NCI-H1694 treated with DMSO at 0.1 percent for 48 hours (cell line): ENCODE measurements at regions not wholly inside any gene's neighbourhood (a gene's known extent, or its start where the extent isn't known, plus 50 kb on each side); places are given as distances from the start of the nearest gene placed in this dataset.
A peak's percentile ranks its signal among the peaks of the same experiment; 100 is the strongest.

Experiments used
- DNase-seq: peaks from one replicate; lab custom pipeline; 2025; lab: John Stamatoyannopoulos, UW

- DNase-seq, result no peak
Observed at GRCh38 chr2:161029321-161029720, 130.9 kb upstream of the TANK start.

DNA sequence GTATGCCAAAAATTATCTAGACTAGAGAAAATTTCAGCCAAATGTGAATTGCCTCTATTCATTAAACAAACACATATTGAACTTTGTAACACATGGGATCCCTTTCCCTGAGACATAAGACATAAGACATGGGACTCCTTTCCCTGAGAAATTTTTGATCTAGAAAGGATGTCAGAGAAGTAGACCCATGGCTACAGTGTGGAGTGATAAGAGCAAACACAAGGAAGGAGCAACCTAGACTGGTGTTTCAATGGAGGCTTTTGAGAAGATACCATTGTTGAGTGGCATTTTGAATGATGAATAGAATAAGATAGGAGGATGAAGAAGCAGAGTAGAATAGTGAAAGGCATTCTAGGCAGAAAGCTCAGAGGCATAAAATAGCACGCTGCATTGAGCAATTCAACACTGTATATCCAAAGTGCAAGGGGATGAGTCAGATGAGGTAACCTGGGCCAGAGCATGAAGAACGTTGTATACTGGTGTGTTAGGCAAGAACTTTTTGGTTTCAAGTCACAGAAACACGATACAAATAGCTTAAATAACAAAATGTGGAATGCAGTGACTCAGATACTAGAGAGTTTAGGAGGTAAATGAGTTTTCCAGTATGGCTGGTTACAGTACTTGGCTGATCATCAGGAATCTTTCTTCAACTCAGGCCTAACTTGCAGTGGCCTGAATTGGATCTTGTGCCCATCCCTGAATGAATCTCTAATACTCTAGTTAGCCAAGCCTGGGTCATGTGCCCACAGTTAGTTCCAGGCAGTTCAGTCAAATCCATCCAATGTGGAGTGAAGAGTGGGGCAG, 129.8 kb upstream of the TANK start:
- DNase-seq, result no peak

DNA sequence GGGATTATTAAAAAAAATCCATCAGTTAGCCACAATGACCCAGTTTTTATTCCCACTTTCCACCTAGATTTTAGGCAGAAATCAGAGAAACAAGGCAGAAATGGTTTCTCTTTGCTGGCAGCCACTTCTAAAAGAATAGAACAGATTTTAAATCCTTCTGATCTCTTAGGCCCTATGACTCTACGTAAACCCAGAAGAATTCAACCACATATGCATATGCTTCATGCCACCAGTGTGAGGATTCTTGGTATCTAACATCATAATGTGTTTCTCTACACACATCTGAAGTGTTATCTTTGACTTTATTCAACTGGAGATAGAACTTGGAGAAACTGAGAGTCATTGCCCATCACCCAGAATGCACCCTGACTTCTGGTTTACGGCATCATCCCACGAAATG, 128.7 kb upstream of the TANK start:
- DNase-seq, result no peak

DNA sequence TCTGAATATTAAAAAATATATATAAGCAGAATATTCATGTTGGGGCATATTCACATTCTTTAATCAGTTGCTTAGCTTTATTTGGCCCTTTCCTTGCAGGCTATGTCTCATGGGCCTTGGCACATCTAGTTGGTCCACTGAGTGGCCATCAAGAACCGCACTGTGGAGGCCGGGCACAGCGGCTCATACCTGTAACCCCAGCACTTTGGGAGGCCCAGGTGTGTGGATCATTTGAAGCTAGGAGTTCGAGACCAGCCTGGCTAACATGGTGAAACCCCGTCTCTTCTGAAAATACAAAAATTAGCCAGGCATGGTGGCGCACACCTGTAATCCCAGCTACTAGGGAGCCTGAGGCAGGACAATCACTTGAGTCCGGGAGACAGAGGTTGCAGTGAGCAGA, 127.6 kb upstream of the TANK start:
- DNase-seq, result no peak

GRCh38 chr2:161033059-161033660, 127.1 kb upstream of the TANK start:
- DNase-seq, result no peak

DNA sequence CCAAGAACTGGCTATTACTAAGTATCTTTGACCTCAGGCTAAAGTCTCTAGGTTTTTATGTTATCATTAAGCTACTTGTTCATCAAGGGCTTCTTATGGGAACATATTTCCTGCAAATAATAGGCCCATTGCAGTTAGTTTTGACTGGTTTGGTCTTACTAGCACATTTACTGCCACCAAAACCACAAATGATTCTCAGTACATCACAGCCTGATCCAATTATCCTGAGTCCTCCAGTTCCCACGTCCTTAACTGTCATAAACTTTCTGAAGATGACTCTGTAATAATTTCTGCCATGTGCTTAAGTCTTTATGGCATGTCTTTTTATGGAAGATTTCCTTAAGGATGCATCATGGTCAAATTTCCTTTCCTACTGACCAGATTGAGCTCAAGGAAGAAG, 123.3 kb upstream of the TANK start:
- DNase-seq, result no peak

GRCh38 chr2:161039071-161039470, 121.2 kb upstream of the TANK start:
- no peak for DNase-seq

GRCh38 chr2:161041356-161041755, 118.9 kb upstream of the TANK start:
- no peak for DNase-seq

- no peak for DNase-seq
Observed at GRCh38 chr2:161042990-161043625, 117.1 kb upstream of the TANK start.

GRCh38 chr2:161044095-161044865, 115.9 kb upstream of the TANK start:
- DNase-seq, result no peak

- DNase-seq, result no peak
Observed at GRCh38 chr2:161044921-161045320, 115.3 kb upstream of the TANK start.

DNA sequence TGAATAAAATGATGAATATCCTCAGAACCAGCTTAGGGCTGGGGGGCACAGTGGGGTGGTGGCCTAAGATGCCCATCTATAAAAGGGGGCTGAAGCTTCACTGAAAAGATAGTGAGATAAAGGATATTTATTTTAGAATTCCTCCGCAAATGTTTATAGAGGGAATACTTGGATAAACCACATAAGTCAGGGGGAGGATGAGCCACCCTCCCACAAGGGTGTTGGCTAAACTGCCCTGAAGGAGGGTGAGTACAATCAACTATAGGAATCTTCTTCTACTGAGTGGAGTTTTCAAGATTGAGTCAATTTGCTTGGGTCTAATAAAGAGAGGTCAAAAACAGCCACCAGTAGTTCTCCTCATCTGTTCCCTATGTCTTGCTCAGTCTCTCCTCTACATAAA, 114.5 kb upstream of the TANK start:
- DNase-seq, result no peak

DNA sequence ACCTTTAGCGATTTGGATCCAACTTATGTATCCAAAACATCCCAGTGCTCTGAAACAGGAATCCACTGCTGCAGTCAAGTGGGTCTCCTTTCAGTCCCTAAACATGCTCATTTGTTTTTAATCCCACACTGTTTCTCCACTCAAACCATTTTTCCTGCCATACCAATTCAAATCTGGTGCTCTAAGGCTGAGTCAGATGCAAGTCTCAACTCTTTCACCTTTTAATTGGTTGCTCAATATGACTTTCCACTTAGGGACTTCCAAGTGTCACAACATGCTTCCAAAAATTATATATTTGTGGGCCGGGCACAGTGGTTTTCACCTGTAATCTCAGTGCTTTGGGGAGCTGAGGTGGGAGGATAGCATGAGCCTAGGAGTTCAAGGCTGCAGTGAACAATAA, 113.4 kb upstream of the TANK start:
- DNase-seq, result no peak

DNA sequence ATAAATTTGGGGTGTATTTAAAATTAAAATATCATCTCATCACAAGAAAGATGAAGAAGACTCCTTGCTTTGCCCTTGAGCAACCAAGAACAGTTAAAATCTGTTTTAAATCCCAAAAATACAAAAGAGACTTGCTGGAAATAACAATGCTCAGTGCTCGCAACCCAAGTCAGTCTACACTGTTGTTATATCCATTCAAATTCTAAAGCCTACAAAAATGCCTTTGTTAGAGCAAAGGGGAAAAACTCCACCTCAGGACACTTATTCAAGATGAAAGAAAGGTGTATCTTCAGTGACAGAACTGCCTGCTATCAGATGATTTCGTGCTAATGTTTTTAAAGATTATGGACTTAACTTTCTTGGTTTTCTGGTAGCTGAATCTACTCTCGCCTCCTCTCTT, 111.9 kb upstream of the TANK start:
- DNase-seq, result no peak

DNA sequence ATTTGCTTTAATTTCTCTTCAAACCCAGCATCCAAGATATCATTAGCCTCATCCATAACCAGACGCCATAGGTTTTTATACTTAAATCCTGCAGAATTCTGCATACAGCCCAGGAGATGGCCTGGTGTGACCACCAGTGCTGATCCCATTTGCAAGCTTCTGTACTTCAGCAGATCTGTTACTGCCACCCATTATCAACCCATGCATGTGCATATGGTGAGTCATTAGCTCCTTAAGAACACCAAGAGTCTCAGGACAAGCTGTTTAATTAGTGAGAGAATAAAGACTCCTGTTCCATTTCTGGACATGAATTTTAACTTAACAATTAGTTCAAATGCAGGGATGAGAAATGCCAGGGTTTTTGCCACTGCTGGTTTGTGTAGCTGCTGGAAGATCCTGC, 110.7 kb upstream of the TANK start:
- no peak for DNase-seq

GRCh38 chr2:161052214-161052613, 108.0 kb upstream of the TANK start:
- DNase-seq, result no peak

DNA sequence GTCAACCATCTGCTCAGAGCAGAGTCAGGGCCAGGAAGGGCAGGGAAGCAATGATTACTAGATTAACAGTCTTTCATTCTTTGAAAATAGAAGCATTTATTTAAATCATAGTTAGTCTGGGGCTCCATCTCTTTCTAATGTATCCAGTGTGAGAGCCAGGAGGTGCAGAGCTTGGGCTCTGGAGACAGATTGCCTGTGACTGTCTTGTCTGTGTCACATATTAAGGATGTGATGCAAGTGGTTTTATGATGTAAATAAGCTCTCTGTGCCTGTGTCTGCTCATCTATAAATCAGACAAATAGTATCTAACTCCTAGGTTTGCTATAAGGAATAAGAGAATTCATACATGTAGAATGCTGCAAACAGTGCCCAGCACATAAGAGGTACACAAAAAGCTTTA, 104.9 kb upstream of the TANK start:
- no peak for DNase-seq

- DNase-seq, result no peak
Observed at GRCh38 chr2:161059388-161059787, 100.8 kb upstream of the TANK start.

GRCh38 chr2:161061786-161062185, 98.4 kb upstream of the TANK start:
- DNase-seq, result no peak

GRCh38 chr2:161063157-161063945, 96.9 kb upstream of the TANK start:
- peak; percentile 72 for DNase-seq

DNA sequence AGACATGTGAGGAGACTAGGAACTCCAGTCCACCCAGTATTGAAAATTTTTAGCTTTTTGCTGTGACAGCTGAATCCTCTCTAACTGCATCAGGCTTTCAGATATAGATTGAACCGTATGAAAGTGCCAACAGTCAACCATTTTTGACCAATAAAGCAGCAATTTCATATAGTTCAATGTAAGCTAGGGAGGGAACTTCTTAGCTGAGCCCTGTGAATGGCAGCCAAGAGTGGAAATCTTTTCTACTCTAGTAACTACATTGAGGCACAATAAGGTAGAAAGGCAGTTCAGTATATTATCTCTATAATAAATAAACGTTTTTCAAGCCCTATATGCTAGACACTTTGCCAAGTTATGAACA, 96.3 kb upstream of the TANK start:
- DNase-seq, result no peak

GRCh38 chr2:161067846-161068350, 92.3 kb upstream of the TANK start:
- peak; percentile 59 for DNase-seq
